ENCODE measurements at regions not wholly inside any gene's neighbourhood (a gene's known extent, or its start where the extent isn't known, plus 50 kb on each side); places are given as distances from the start of the nearest gene placed in this dataset.

DNA sequence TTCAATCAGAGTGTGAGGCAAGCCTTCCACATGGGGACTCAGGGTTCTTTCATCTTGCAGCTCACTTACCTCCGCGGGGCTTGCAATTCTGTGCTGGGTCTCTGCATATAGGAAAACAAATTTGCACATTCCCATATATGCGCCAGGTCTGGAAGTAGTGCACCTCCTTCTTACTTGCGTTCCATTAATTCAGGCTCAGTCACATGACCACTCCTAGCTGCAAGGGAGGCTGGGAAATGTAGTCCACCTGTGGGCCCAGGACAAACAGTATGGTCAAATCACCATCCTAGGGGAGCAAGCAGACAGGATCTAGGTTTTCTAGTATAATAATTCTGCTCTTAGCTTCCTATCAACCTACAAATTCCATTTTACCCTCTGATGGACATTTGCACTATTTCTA is 160.4 kb downstream of the AACS start:
- DNase-seq (ENCODE audit: low read depth in 3 of 3) = no peak

DNA sequence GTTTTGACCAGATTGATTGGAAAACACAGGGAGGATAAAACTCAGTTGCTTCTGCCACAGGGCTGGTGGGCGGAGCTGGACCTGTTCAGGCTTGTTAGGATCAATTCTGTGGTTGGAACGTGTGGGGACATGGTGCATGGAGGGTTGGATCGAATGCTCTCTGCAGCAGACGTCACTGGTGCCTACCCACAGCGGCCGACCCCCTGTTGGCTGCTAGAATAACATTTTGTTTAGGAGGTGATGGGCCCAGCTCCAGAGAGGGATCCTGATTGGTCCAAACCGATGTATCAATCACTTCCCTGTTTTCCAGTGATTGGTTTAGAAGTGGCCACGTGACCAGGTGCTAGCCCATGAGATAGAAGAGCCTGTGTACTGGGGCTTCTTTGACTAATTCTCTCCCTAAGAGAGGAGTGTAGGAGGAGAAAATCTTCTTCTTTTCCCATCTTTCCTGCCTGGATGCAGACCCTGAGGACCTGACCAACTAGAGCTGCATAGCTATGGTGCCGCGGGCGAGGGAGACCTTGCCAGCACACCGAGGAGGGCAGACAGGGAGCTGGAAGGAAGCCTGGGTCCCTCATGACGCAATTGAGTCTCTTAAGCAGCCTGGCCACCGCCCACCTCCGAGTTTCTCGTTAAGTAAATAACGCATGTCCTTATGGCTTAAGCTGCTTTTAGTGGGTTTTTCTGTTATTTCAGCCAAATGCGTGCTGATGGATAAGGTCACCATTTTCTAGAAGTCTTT is 163.5 kb downstream of the AACS start:
- DNase-seq (ENCODE audit: low read depth in 3 of 3) = no peak

DNA sequence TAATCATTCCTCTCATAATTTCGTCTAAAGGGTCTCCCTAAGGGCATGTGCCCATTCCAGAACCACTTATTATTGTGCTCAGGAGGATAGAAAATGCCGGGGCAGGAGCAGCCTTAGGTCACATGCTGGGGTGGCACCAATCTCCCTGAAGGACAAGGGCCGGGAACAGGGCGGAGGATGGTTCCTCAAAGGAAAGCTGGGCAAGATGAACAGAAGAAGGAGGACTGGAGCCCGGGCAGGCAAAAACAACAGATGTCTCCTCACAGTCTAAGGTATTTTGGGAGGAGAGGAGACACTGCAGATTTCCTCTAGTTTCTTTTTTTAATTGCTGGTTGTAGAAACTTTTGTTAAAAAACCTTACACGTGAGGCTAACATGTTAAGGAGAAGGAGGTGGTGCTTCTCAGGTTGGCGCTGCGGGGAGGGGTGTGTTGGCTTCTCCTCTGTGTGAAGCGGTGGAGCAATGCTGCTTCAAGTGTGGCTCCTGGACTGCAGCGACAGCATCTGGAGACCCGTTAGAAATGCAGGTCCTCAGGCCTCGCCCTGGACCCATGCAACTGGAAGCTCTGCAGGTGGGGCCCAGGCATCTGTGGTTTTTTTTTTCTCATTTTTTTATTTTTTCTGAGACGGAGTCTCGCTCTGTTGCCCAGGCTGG is 164.8 kb downstream of the AACS start:
- DNase-seq (ENCODE audit: low read depth in 3 of 3) = no peak

GRCh38 chr12:125233319-125233718 is 168.1 kb downstream of the AACS start:
- no peak for DNase-seq (ENCODE audit: low read depth in 3 of 3)

GRCh38 chr12:125239563-125239962 is 174.3 kb downstream of the AACS start:
- DNase-seq (ENCODE audit: low read depth in 3 of 3) = no peak

- no peak for DNase-seq (ENCODE audit: low read depth in 3 of 3)
These were observed 175.5 kb downstream of the AACS start for GRCh38 chr12:125240717-125241116.

DNA sequence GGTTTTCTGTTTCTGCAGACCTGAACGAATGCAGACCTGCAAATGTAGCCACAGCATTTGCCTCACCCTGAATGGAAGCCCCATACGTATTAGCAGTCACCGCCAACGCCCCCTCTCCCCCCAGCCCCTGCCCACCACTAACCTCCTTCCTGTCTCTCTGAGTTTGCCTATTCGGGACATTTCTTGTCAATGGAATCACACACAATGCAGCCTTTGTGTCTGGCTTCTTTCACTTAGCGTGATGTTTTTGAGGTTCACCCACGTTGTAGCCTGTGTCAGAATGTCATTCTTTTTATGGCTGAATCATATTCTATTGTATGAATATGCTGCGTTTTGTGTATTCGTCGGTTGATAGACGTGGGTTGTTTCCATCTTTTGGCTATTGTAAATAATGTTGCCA is 178.6 kb downstream of the AACS start:
- DNase-seq (ENCODE audit: low read depth in 3 of 3) = no peak

GRCh38 chr12:125244338-125244737 is 179.1 kb downstream of the AACS start:
- DNase-seq (ENCODE audit: low read depth in 3 of 3) = no peak

- no peak for DNase-seq (ENCODE audit: low read depth in 3 of 3)
These were observed 180.6 kb downstream of the AACS start for GRCh38 chr12:125245581-125246557.

DNA sequence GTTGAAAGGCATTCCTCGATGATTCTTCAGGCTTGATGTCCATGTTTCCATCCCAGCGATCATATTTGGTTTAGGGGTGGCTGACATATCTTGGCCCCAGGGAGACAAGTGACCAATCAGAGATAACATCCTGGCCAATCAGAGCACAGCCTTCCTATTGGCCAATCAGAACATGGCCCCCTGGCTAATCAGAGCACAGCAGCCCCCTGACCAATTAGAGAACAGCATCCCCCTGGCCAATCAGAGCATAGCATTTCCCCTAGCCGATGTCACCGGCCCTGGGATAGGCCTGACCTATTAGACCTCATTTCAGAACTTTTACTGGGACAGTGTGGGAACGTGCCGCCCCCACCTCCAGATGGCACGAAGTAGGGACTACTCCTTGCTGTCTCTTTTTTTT is 182.2 kb downstream of the AACS start:
- no peak for DNase-seq (ENCODE audit: low read depth in 3 of 3)

DNA sequence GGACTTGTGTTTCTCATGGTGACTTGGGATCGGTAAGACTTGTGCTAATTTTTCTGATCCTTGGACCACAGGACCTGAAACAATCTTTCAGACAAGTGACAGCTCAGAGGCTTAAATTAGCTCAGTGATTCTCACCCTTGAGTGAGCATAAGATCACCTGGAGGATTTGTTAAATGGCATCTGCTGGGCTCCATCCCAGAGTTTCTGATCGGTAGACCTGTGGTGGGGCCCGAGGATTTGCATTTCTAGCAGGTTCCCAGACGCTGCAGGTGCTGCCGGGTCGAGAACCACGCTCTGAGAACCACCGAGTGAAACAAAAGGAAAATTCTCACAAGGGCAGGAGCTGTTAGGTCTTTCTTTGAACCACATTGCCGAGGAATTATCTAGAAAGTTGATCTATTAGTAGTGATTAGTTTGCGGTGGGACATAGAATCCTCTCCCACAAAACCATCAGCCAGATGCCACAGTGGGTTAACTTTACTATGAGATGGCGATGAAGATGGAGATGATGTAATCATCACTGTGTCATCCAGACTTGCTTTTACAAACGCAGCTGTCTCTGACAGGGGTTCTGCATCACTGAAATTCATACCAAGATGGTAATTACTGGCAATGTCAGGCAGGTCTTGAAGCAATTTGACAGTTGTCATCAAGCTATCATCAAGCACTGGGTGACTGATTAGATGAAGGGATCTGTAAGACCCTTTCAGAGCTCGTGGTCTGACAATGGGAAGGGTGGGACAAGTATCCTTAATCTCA is 184.0 kb downstream of the AACS start:
- no peak for DNase-seq (ENCODE audit: low read depth in 3 of 3)

DNA sequence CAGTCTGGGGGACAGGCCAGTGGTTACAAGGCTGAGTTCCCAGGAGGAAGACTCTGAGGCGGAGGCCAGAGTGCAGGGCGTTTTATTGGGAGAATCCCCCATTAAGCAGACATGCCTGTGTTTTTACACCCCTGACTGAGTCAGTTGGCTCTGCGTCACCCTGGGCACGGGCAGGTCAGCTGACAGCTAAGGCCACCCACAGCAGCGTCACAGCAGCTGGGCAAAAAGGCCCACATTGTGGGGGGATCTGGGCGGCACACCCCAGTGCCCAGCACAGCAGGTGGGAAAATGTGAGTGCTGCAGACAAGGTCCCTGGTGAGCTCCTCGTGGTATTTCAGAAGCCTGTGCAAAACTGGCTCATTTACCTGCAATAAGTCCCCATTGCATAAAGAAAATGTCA is 184.7 kb downstream of the AACS start:
- DNase-seq (ENCODE audit: low read depth in 3 of 3) = no peak

DNA sequence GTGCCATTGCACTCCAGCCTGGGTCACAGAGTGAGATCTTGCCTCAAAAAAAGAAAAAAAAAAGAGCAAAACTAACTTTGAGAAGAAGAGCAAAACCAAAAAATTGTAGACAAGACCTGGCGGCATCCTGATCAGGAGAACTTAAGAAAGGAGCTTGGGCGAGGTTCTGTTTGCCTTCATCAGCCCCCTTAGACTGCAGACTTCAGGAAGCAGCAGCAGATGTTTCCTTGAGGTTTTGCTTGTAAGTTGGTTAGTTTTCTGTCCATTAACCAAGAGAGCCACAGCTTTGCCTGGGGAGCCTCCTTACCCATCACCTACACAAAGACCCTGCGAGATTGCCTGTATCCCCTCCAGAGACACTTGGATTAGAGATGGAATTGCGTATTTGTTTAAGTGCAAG is 189.0 kb downstream of the AACS start:
- no peak for DNase-seq (ENCODE audit: low read depth in 3 of 3)

GRCh38 chr12:125254856-125255255 is 189.6 kb downstream of the AACS start:
- DNase-seq (ENCODE audit: low read depth in 3 of 3) = no peak

DNA sequence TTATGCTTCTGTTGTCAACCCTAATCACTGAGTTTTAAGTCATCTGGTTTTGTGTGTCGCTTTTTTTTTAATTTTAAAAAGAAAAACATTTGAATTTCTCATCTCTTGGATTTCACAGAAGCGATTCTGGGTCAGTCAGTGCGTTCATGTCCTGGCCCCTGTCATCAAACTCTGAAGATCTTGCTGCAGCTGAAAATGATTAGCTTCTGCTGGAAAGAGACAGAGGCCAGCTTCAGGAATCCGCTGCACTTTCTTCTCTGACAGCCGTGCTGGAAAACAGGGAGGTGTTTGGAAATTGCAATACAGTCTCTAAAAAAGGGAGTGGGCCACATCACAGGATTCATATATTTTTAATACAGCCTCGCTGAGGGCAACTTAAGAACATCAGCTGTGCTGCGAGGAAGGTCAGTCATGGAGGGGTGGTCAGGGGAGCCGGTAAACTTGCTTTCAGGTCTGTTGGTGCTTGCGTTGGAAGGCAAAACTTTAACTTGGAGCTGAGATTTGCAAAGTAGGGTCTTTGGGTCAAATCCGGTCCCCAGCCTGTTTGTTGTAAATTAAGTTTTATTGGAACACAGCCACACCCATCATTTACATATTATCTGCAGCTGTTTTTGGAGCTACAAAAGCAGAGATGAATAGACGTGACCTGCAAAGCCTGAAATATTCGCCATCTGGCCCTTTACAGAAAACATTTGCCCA is 190.8 kb downstream of the AACS start:
- no peak for DNase-seq (ENCODE audit: low read depth in 3 of 3)

DNA sequence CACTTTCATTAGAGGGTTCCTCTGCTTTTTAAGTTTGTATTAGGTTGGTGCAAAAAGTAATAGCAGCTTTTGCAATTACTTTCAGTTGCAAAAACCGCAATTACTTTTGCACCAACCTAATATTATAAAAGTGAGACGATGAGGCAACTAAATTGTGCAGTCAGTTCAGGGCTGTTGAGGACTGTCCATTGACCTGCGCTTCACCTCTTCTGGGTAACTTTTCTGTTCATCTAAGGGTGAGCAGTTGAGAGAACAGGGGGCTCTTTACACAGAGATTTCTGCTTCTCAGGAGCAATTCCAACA is 191.3 kb downstream of the AACS start:
- no peak for DNase-seq (ENCODE audit: low read depth in 3 of 3)

DNA sequence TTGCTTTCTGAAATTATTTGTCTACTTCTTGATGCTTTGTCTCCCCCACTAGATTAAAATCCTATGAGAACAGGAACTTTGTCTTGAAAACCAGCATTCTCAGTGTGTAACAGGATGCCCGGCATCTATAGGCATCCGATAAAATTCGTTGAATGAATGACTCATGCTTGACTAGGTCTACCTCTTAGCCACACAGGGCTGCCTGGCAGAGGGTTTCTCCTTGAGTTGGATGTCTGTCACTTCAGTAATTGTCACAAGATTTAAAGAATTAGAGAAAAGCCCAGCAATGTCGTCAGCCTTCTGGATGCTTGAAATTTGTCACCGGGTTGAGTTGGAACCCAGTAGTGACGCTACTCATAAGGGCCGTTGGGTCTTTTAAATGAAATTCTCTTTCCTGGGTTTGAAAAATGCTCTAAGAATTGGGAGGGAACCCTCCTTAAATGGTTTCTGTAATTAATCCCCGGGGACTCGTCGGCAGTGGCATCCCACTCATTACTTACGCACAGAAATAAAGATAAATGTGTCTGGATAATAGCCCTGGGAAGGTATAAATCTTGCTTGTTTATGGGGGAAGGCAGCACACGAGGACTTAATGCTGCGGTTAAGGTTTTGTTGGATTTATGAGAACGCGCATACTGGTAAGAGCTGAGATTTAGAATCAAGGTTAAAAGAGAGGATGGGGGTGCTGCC is 194.1 kb downstream of the AACS start:
- DNase-seq (ENCODE audit: low read depth in 3 of 3) = no peak

DNA sequence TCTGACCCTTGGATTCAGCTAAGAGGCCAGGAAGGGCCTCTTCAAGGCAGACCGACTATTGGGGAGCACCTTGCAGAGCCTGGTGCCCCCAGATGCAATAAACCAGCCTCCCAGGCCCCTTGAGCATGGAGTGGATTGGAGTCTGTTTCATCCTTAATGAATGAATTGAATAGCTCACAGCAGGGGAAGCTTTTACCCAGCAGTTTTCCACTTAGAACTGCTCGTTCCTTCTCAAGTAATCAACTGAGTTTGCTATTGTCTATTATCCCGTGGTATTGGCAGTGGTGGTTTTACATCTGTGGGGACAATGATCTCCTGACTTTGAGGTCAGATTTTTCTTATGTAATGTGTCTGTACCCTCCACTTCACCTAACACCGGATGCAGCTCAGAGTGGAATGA is 197.6 kb downstream of the AACS start:
- no peak for DNase-seq (ENCODE audit: low read depth in 3 of 3)

DNA sequence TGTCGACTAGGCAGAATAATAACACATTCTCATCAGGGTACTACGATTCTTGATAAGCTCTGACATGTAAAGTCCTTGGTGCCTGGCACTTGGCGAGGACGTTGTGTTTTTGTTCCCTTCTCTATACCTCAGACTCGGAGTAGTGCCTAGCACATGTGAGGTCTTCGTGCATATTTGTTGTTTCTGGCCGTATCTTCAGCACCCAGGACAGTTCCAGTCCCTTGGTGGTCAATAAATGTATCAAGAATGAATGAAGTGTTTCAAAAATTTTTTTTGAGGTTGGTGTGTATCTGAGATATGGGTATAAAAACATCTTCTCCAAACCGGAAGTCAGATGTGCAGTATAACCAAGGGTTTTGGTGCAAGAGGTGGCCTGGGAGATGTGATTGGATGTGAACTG is 198.2 kb downstream of the AACS start:
- no peak for DNase-seq (ENCODE audit: low read depth in 3 of 3)

DNA sequence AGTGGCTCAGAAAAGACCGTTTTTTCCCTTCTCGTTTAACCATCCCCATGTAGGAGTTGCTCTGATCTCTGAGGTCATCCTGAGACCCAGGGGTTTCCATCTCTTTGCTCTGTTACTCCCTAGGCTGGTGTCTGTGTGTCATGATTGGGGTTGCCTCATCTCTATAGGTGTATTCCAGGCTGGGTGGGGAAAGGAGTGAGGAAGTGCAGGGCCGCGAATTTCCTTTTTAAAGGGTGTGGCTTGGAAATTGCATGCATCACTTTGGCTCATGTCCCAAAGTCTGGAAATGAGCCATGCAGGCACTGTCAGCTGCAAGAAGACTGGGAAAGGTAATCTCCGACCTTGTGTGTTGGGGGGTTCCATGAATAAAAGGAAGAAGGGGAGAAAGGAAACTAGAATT is 201.9 kb downstream of the AACS start:
- no peak for DNase-seq (ENCODE audit: low read depth in 3 of 3)

GRCh38 chr12:125269276-125269675 is 204.0 kb downstream of the AACS start:
- no peak for DNase-seq (ENCODE audit: low read depth in 3 of 3)
